SK-N-MC (cell line): ENCODE measurements at regions not wholly inside any gene's neighbourhood (a gene's known extent, or its start where the extent isn't known, plus 50 kb on each side); places are given as distances from the start of the nearest gene placed in this dataset.

ENCODE experiments used
- EZH2 ChIP-seq: fragments of 200-600 bp; sonication (generic); IDR thresholded peaks from one replicate; pipeline ENCODE4 v1.6.1; 2017; ENCODE audit warnings: antibody characterized with exemption
- FOXP2 ChIP-seq: optimal IDR thresholded peaks from 2 replicates; pipeline ENCODE3; 2011; ENCODE audit warnings: mild to moderate bottlenecking, moderate library complexity; ENCODE audit not compliant: insufficient read depth; ENCODE audit errors: extremely low read length, control extremely low read depth
- POLR2AphosphoS5 ChIP-seq: IDR thresholded peaks from 2 replicates; pipeline ENCODE4 v1.6.1; 2012; ENCODE audit warnings: mild to moderate bottlenecking, low read depth, low read length, borderline replicate concordance

DNA sequence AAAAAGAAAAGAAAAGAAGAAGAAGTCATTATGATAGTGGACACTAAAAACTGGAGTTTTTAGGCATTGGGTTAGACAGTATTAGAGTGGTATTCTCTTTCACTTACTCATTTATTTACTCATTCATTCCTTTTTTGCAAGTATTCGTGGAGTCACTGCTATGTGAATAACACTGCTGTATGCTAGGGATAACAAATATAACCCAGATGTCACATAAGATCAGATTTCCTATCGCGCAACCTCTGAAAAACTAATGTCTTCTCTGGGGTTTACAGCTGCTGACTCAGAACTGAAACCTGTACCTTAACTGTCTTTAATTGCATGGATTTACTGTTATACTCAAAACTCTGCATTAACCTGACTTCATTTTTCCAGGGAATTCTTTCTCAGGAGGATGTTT, 353.7 kb downstream of the LRIG3 start:
- no peak for TF ChIP-seq POLR2AphosphoS5
- TF ChIP-seq EZH2, result no peak
- no peak for TF ChIP-seq FOXP2
